Fibroblast of the aortic adventitia (primary cell): ENCODE measurements at regions not wholly inside any gene's neighbourhood (a gene's known extent, or its start where the extent isn't known, plus 50 kb on each side); places are given as distances from the start of the nearest gene placed in this dataset.
A peak's percentile ranks its signal among the peaks of the same experiment; 100 is the strongest.

Experiments
- DNase-seq: peaks from one replicate; pipeline ENCODE4 v3.0.0-alpha.2; 2010; ENCODE audit warnings: low read depth
- H3K4me3 ChIP-seq: 2 replicates; pipeline ENCODE4 v1.5.1; 2011; ENCODE audit warnings: low read depth, mild to moderate bottlenecking, control low read depth, low read length, moderate library complexity
- CTCF ChIP-seq: IDR thresholded peaks from 2 replicates; pipeline ENCODE4 v1.5.1; 2011; ENCODE audit warnings: mild to moderate bottlenecking, low read length, control low read depth, inconsistent platforms; ENCODE audit not compliant: insufficient read depth

DNA sequence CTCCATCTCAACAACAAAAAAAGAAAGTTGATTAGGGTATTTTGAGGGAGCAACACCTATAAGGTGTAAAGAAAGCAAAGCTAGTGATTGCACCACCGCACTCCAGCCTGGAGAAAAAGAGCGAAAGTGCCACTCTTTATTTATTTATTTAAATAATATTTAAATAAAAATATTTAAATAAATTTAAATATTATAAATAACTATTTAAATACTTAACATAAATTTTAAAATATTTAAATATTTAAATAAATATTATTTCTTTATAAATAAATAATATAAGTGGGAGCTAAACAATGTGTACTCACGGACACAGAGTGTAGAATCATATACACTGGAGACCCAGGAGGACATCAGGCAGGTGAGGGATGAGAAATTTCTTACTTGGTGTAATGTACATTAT, 64.4 kb upstream of the TRIO start:
- TF ChIP-seq CTCF: no peak
- no peak for DNase-seq
- H3K4me3 ChIP-seq: no peak overlapping the region

DNA sequence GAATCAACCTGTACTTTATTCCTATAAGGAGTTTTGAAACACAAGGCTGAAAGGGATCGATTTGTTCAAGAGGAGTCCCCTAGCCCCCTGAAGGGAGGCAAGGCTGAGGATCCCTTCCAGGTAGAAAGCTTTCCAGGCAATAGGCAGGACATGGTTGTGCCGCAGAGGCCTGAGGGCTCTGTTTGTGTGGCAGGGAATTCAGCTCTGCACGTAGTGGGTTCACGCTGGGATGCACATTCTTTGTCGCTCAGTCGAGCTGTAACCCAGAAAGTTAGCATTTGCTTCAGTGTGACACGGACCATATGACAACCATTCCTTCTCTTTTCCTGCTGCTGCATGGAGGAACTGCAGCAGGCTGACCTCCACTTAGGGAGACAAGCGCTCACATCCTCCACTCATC, 65.6 kb upstream of the TRIO start:
- no peak for TF ChIP-seq CTCF
- H3K4me3 ChIP-seq: no peak overlapping the region
- DNase-seq: no peak

DNA sequence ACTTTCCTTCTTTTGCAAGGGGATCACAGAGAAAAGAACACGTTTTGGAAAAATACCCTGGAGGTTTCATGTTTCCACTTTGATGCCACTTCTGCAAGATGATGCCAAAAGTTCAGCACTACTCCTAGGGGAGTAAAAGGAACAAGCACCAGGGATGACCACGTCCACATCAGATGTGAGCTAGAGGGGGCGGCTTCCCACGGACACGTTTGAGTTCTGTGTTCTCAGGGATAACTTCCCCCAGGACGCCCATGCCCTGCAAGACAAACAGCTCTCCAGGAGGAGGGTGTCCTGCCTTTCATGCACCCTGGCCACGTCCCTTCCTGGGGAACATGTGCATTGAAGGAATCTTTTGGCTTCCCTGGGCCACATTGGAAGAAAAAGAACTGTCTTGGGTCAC, 66.6 kb upstream of the TRIO start:
- H3K4me3 ChIP-seq: no peak overlapping the region
- TF ChIP-seq CTCF: no peak
- DNase-seq: no peak

DNA sequence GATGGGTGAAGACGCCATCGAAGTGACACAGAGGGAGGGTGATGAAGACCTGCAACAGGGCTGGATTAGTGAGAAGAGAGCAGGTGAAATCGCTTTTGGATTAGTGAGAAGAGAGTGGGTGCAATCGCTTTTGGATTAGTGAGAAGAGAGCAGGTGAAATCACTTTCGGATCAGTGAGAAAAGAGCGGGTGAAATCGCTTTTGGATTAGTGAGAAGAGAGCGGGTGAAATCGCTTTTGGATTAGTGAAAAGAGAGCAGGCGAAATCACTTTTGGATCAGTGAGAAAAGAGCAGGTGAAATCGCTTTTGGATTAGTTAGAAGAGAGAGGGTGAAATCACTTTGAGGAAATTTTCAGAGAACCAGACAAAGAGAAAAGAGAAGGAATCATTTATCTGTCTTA, 67.2 kb upstream of the TRIO start:
- no peak for TF ChIP-seq CTCF
- no peak overlapping the region for H3K4me3 ChIP-seq
- no peak for DNase-seq

DNA sequence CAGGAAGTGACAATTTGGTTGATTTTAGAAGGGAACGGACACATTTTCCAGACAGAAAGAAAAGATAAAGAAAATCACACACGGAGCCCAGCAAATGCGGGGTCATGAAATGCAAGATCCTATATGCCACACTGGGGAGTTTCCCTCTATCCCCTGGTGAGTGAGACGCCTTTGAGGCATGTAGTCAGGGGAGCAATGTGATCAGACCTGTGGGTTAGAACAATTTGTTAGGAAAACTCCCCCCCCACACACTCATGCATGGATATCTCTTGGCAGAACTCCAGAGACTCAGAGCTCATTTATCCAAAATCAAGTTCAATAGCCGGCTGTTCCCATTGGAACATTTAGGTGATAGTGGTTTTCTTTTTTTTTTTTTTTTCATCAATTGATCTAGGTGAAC, 71.7 kb upstream of the TRIO start:
- H3K4me3 ChIP-seq: no peak overlapping the region
- no peak for DNase-seq
- TF ChIP-seq CTCF: no peak

DNA sequence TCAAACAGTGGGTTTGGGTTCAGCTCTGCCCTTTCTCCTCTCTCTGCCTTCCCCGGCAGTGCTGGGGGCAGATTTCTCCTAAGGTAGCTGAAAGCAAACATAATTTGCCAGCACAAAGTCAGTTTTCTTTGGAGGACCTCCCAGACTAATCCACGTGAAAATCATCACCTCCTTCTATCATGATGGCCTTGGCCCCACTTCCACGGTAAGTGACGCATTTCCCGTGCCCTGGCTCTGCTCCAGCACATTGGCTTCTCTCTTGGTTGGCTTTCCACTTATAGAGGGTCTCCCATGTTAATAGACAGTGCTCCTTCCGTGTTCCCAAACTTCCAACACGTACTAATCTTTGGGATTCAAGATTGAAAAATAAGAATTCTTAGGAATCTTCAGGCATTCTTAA, 74.1 kb upstream of the TRIO start:
- H3K4me3 ChIP-seq: no peak overlapping the region
- TF ChIP-seq CTCF: no peak
- no peak for DNase-seq

DNA sequence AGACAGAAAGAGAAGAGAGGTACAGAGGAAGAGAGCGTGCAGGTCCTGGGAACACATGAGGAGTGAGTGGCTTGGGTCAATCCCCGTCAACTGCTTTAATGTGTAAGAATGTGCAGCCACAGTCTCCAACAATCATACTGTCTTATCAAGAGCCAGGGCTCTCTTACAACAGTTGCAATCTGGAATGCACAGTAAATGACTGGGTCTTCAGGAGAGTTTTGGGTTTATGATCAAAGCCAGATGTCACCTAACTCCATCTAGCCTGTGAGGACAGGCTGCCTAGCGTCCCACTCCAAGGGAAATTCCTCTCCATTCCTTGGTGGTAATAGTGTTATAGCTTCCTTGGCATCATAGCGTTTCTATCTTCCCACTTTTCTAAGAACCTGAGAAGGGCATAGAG, 75.0 kb upstream of the TRIO start:
- no peak for TF ChIP-seq CTCF
- peak; percentile 44 for DNase-seq
- no peak overlapping the region for H3K4me3 ChIP-seq
